VCaP (cell line): ENCODE measurements at regions not wholly inside any gene's neighbourhood (a gene's known extent, or its start where the extent isn't known, plus 50 kb on each side); places are given as distances from the start of the nearest gene placed in this dataset.
A peak's percentile ranks its signal among the peaks of the same experiment; 100 is the strongest.

ENCODE experiments used
- H3K27ac ChIP-seq: fragments of 450-650 bp; 2 replicates; pipeline ENCODE4 v1.5.1; 2017
- CTCF ChIP-seq: fragments of 450-650 bp; conservative IDR thresholded peaks from 2 replicates; pipeline ENCODE4 v1.5.1; 2017; ENCODE audit warnings: mild to moderate bottlenecking, moderate library complexity

GRCh38 chrX:56932653-56933339, 62.5 kb downstream of the SPIN3 start:
- H3K27ac ChIP-seq, result no peak overlapping the region
- no peak for TF ChIP-seq CTCF

- TF ChIP-seq CTCF, result no peak
- H3K27ac ChIP-seq, result no peak overlapping the region
Measured at GRCh38 chrX:56932106-56932505, 63.2 kb downstream of the SPIN3 start.

- TF ChIP-seq CTCF, result no peak
- no peak overlapping the region for H3K27ac ChIP-seq
Measured at GRCh38 chrX:56928546-56928945, 66.8 kb downstream of the SPIN3 start.

GRCh38 chrX:56920998-56921348, 74.4 kb downstream of the SPIN3 start:
- peak overlapping the region; percentile 75 for H3K27ac ChIP-seq

GRCh38 chrX:56920338-56920997, 74.9 kb downstream of the SPIN3 start:
- H3K27ac ChIP-seq, result peak overlapping the region; percentile 75
- TF ChIP-seq CTCF, result no peak

GRCh38 chrX:56882581-56882980, 112.8 kb downstream of the SPIN3 start:
- no peak overlapping the region for H3K27ac ChIP-seq
- TF ChIP-seq CTCF, result no peak
